T1000 (cell line): ENCODE measurements at regions not wholly inside any gene's neighbourhood (a gene's known extent, or its start where the extent isn't known, plus 50 kb on each side); places are given as distances from the start of the nearest gene placed in this dataset.

ENCODE experiments used
- DNase-seq: peaks from one replicate; lab custom pipeline; 2025; ENCODE audit warnings: mixed read lengths; lab: John Stamatoyannopoulos, UW

- DNase-seq = no peak
Measured at GRCh38 chr13:59542303-59542702, 621.4 kb downstream of the DIAPH3 start.

- no peak for DNase-seq
Measured at GRCh38 chr13:59543418-59543817, 620.3 kb downstream of the DIAPH3 start.

GRCh38 chr13:59545007-59545406 lies 618.7 kb downstream of the DIAPH3 start:
- no peak for DNase-seq

- DNase-seq = no peak
Measured at GRCh38 chr13:59546178-59546577, 617.5 kb downstream of the DIAPH3 start.

- no peak for DNase-seq
Measured at GRCh38 chr13:59547950-59548349, 615.8 kb downstream of the DIAPH3 start.

GRCh38 chr13:59562924-59563323 lies 600.8 kb downstream of the DIAPH3 start:
- no peak for DNase-seq

- no peak for DNase-seq
Measured at GRCh38 chr13:59566561-59566960, 597.2 kb downstream of the DIAPH3 start.

GRCh38 chr13:59568306-59568705 lies 595.4 kb downstream of the DIAPH3 start:
- no peak for DNase-seq

GRCh38 chr13:59570204-59570603 lies 593.5 kb downstream of the DIAPH3 start:
- no peak for DNase-seq

- DNase-seq = no peak
Measured at GRCh38 chr13:59584101-59584500, 579.6 kb downstream of the DIAPH3 start.

GRCh38 chr13:59584761-59585670 lies 578.7 kb downstream of the DIAPH3 start:
- DNase-seq = no peak

- DNase-seq = no peak
Measured at GRCh38 chr13:59587030-59587429, 576.7 kb downstream of the DIAPH3 start.

GRCh38 chr13:59587971-59588716 lies 575.6 kb downstream of the DIAPH3 start:
- DNase-seq = no peak

- no peak for DNase-seq
Measured at GRCh38 chr13:59588717-59589067, 575.0 kb downstream of the DIAPH3 start.

GRCh38 chr13:59601993-59602392 lies 561.7 kb downstream of the DIAPH3 start:
- no peak for DNase-seq

- DNase-seq = no peak
Measured at GRCh38 chr13:59603646-59604045, 560.1 kb downstream of the DIAPH3 start.

GRCh38 chr13:59607172-59607571 lies 556.6 kb downstream of the DIAPH3 start:
- DNase-seq = no peak

- no peak for DNase-seq
Measured at GRCh38 chr13:59607780-59608233, 555.9 kb downstream of the DIAPH3 start.

- DNase-seq = no peak
Measured at GRCh38 chr13:59609421-59609820, 554.3 kb downstream of the DIAPH3 start.
